ENCODE measurements at regions not wholly inside any gene's neighbourhood (a gene's known extent, or its start where the extent isn't known, plus 50 kb on each side); places are given as distances from the start of the nearest gene placed in this dataset.

DNA sequence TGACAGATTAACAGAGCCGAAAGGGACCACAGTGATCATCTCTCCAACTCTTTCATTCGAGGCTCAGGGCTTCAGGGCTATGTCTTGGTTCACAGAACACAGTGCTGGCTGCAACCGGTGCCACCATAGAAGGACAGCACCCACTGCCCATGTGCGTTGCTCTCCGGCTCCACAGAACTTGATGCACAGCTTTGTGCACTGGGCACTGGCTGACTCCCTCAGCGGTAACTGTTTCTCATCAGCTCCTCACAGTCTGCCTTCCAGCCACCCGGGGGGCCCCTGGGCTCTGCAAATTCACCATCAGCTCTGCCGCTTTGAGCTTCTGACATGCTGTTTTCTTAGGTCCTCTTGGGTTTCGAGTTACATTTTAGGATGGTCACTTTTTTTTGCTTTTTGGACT is 124.3 kb upstream of the RAB12 start:
- Mint-ChIP-seq H3K4me3 (ENCODE audit: unreplicated experiment) (no peak overlapping the region), H3K9me3 (ENCODE audit: unreplicated experiment) (no peaks in the 10 kb centered on the region), H3K27ac (ENCODE audit: unreplicated experiment) (no peak overlapping the region), H3K36me3 (ENCODE audit: low read depth, unreplicated experiment) (no peaks in the 10 kb centered on the region), H3K27me3 (ENCODE audit: low read depth, unreplicated experiment) (peaks cover 4% of the 10 kb centered on the region), H3K4me1 (ENCODE audit: low read depth, unreplicated experiment) (no peaks in the 10 kb centered on the region)
- no peak overlapping the region for H2AFZ ChIP-seq (ENCODE audit: low read depth, low read length)
- H3K36me3 ChIP-seq (ENCODE audit: insufficient read depth, low read length): no peaks in the 10 kb centered on the region
- TF ChIP-seq EZH2 (IDR thresholded peaks at IDR 0.05; ENCODE audit: insufficient read depth, low read length) (no peak), CTCF (IDR thresholded peaks at IDR 0.05; ENCODE audit: insufficient read depth, low read depth, low read length) (no peak)
- H4K20me1 ChIP-seq (ENCODE audit: insufficient read depth, low read length): no peaks in the 10 kb centered on the region
- no peak overlapping the region for H3K9ac ChIP-seq (ENCODE audit: low read length)
- H3K4me3 ChIP-seq (ENCODE audit: insufficient read depth, low read depth, low read length): no peak overlapping the region
- FAIRE-seq: no peak
- H3K79me2 ChIP-seq (ENCODE audit: insufficient read depth, low read length): no peaks in the 10 kb centered on the region
- H3K9me3 ChIP-seq (ENCODE audit: insufficient read depth, low read depth, low read length): no peaks in the 10 kb centered on the region
- H3K27ac ChIP-seq (ENCODE audit: low read depth, low read length): no peak overlapping the region
- H3K4me1 ChIP-seq (ENCODE audit: insufficient read depth, low read length): no peaks in the 10 kb centered on the region
- DNase-seq (ENCODE audit: low read depth): no peak
- no peak overlapping the region for H3K4me2 ChIP-seq (ENCODE audit: low read length)
- no peaks in the 10 kb centered on the region for H3K27me3 ChIP-seq (ENCODE audit: insufficient read depth, low read length)

GRCh38 chr18:8489761-8490160 is 119.5 kb upstream of the RAB12 start:
- Histone ChIP-seq H2AFZ (ENCODE audit: low read depth, low read length) (no peak overlapping the region), H3K4me3 (ENCODE audit: insufficient read depth, low read depth, low read length) (no peak overlapping the region), H3K27me3 (ENCODE audit: insufficient read depth, low read length) (peaks cover 3% of the 10 kb centered on the region), H3K4me1 (ENCODE audit: insufficient read depth, low read length) (no peaks in the 10 kb centered on the region), H3K27ac (ENCODE audit: low read depth, low read length) (no peak overlapping the region), H3K4me2 (ENCODE audit: low read length) (no peak overlapping the region), H4K20me1 (ENCODE audit: insufficient read depth, low read length) (no peaks in the 10 kb centered on the region), H3K36me3 (ENCODE audit: insufficient read depth, low read length) (no peaks in the 10 kb centered on the region), H3K9me3 (ENCODE audit: insufficient read depth, low read depth, low read length) (no peaks in the 10 kb centered on the region), H3K9ac (ENCODE audit: low read length) (no peak overlapping the region), H3K79me2 (ENCODE audit: insufficient read depth, low read length) (no peaks in the 10 kb centered on the region)
- Mint-ChIP-seq H3K27ac (ENCODE audit: unreplicated experiment) (no peak overlapping the region), H3K4me1 (ENCODE audit: low read depth, unreplicated experiment) (no peaks in the 10 kb centered on the region), H3K36me3 (ENCODE audit: low read depth, unreplicated experiment) (no peaks in the 10 kb centered on the region), H3K27me3 (ENCODE audit: low read depth, unreplicated experiment) (peaks cover 15% of the 10 kb centered on the region), H3K9me3 (ENCODE audit: unreplicated experiment) (peaks cover 3% of the 10 kb centered on the region), H3K4me3 (ENCODE audit: unreplicated experiment) (no peak overlapping the region)
- no peak for FAIRE-seq
- TF ChIP-seq EZH2 (IDR thresholded peaks at IDR 0.05; ENCODE audit: insufficient read depth, low read length) (no peak), CTCF (IDR thresholded peaks at IDR 0.05; ENCODE audit: insufficient read depth, low read depth, low read length) (no peak)
- DNase-seq (ENCODE audit: low read depth): no peak

DNA sequence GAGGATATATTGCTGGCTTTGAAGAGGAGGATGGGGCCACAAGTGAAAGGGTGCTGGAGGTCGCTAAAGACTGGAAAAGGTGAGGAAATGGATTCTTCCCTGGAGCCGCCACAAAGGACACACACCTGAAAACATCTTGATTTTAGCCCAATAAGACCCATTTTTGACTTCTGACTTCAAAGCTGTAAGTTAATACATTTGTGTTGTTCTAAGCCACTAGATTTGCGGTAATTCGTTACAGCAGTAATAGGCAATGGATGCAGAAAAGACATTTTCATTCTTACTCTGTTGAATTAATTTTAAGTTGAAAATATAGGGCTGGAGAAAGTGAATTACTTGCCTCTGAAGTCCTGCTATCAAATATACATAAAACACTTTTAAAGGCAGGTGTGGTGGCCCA is 117.7 kb upstream of the RAB12 start:
- no peak overlapping the region for H3K4me3 Mint-ChIP-seq (ENCODE audit: unreplicated experiment)
- TF ChIP-seq EZH2 (IDR thresholded peaks at IDR 0.05; ENCODE audit: insufficient read depth, low read length) (no peak), CTCF (IDR thresholded peaks at IDR 0.05; ENCODE audit: insufficient read depth, low read depth, low read length) (no peak)
- no peak overlapping the region for H3K27ac Mint-ChIP-seq (ENCODE audit: unreplicated experiment)
- no peak overlapping the region for H3K27ac ChIP-seq (ENCODE audit: low read depth, low read length)
- H3K9ac ChIP-seq (ENCODE audit: low read length): no peak overlapping the region
- peaks cover 9% of the 10 kb centered on the region for H3K9me3 Mint-ChIP-seq (ENCODE audit: unreplicated experiment)
- H3K36me3 ChIP-seq (ENCODE audit: insufficient read depth, low read length): no peaks in the 10 kb centered on the region
- H3K36me3 Mint-ChIP-seq (ENCODE audit: low read depth, unreplicated experiment): no peaks in the 10 kb centered on the region
- peaks cover 21% of the 10 kb centered on the region for H3K27me3 Mint-ChIP-seq (ENCODE audit: low read depth, unreplicated experiment)
- FAIRE-seq: no peak
- no peak for DNase-seq (ENCODE audit: low read depth)
- H3K27me3 ChIP-seq (ENCODE audit: insufficient read depth, low read length): peaks cover 5% of the 10 kb centered on the region
- no peaks in the 10 kb centered on the region for H3K9me3 ChIP-seq (ENCODE audit: insufficient read depth, low read depth, low read length)
- H3K4me1 Mint-ChIP-seq (ENCODE audit: low read depth, unreplicated experiment): no peaks in the 10 kb centered on the region
- H3K4me3 ChIP-seq (ENCODE audit: insufficient read depth, low read depth, low read length): no peak overlapping the region
- H2AFZ ChIP-seq (ENCODE audit: low read depth, low read length): no peak overlapping the region
- H3K4me1 ChIP-seq (ENCODE audit: insufficient read depth, low read length): no peaks in the 10 kb centered on the region
- H4K20me1 ChIP-seq (ENCODE audit: insufficient read depth, low read length): no peaks in the 10 kb centered on the region
- H3K79me2 ChIP-seq (ENCODE audit: insufficient read depth, low read length): no peaks in the 10 kb centered on the region
- no peak overlapping the region for H3K4me2 ChIP-seq (ENCODE audit: low read length)
